Kasumi-1 (cell line): ENCODE measurements at regions not wholly inside any gene's neighbourhood (a gene's known extent, or its start where the extent isn't known, plus 50 kb on each side); places are given as distances from the start of the nearest gene placed in this dataset.

Experiments used
- DNase-seq, 2 experiments: peaks; one replicate each; lab custom pipeline; 2025; lab: John Stamatoyannopoulos, UW

- peak; percentile 34 to 36 for DNase-seq
Measured at GRCh38 chr12:42673535-42673934, 84.0 kb upstream of the PRICKLE1 start.

- no peak for DNase-seq
Measured at GRCh38 chr12:42670719-42671118, 81.2 kb upstream of the PRICKLE1 start.

GRCh38 chr12:42669553-42669952, 80.0 kb upstream of the PRICKLE1 start:
- DNase-seq, result no peak

- DNase-seq, result no peak
Measured at GRCh38 chr12:42666671-42667243, 77.2 kb upstream of the PRICKLE1 start.

GRCh38 chr12:42663621-42664020, 74.1 kb upstream of the PRICKLE1 start:
- DNase-seq, result no peak

- DNase-seq, result peak in 1 of 2 experiments; percentile 18
Measured at GRCh38 chr12:42660968-42661937, 71.7 kb upstream of the PRICKLE1 start.

- DNase-seq, result no peak
Measured at GRCh38 chr12:42660117-42660516, 70.6 kb upstream of the PRICKLE1 start.

GRCh38 chr12:42652048-42652447, 62.5 kb upstream of the PRICKLE1 start:
- no peak for DNase-seq

GRCh38 chr12:42648061-42648460, 58.5 kb upstream of the PRICKLE1 start:
- no peak for DNase-seq

- DNase-seq, result no peak
Measured at GRCh38 chr12:42643881-42644579, 54.5 kb upstream of the PRICKLE1 start.

GRCh38 chr12:42641221-42641885, 51.8 kb upstream of the PRICKLE1 start:
- no peak for DNase-seq

GRCh38 chr12:42640391-42640790, 50.8 kb upstream of the PRICKLE1 start:
- DNase-seq, result no peak

GRCh38 chr12:42639556-42639955, 50.0 kb upstream of the PRICKLE1 start:
- DNase-seq, result no peak
